ENCODE measurements at regions not wholly inside any gene's neighbourhood (a gene's known extent, or its start where the extent isn't known, plus 50 kb on each side); places are given as distances from the start of the nearest gene placed in this dataset.

- DNase-seq (ENCODE audit: low read depth), result no peak
Observed at GRCh38 chr2:42954227-42954962, 162.0 kb upstream of the HAAO start.

DNA sequence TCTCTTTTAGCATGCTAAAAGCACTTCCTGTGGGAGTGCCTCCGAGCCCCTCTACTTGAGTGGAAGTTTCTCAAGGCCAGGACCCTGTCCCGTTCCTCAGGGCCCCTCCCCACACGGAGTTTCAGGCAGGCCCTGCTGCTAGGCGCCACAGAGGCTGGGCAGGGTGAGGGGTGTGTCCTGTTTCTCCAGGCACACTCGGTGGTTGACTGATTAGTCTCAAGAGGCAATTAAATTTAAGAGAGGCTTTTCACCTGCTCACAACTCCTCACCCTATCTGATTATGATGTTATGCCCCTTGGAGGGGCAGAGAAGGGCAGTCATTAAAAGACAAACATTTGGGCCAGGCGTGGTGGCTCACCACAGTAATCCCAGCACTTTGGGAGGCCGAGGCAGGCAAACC lies 160.8 kb upstream of the HAAO start:
- DNase-seq (ENCODE audit: low read depth), result no peak

- DNase-seq (ENCODE audit: low read depth), result no peak
Observed at GRCh38 chr2:42951263-42951938, 159.0 kb upstream of the HAAO start.

DNA sequence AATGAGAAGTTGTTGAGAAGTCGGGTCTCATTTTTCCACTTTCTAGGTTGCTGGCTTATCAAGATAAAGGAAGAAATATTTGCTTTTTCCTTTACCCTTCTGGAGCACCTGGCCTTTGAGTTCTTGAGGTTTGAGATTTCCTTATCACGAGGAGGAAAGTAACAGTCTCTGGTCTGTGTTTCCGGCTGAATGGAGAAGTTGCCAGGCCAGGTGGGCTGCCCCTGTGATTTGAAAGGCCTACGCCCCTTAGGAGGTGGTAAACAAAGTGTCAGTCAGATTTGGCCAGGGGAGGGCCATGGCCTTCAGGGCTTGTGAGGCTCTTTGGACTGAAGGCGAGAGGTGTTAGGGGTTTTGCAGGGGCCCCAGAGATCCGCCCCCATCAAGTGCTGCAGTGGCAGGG lies 156.7 kb upstream of the HAAO start:
- DNase-seq (ENCODE audit: low read depth), result no peak

GRCh38 chr2:42947809-42948600 lies 155.6 kb upstream of the HAAO start:
- no peak for DNase-seq (ENCODE audit: low read depth)

DNA sequence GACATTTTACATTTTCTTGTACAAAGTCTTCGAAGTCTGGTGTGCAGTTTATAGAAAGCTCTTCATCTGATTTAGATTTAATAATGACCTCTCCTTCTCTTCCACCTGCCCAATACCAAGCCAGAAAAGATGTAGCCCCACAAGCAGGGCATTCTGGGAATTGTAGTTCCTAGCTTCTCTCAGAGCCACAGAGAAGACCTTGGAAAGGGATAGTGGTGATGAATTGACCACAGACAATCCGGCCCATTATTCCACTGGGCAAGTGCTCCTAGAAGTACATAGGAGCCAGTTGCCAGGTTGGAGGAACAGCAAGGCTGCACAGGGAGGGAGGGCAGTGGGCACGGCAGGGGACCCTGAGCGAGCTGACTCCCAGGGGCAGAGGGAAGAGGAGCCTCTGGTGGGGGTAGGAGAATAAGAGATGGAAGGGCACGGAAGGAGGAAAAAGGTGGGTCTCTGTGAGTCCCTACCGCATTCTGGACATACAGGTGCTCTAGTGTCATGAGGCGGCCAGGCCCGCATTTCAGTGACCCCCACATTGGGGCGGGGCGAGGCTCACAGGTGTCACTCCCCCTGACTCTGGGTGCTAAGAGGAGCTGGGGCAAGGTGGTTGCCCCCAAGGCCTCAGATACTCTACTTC lies 152.5 kb upstream of the HAAO start:
- DNase-seq (ENCODE audit: low read depth), result no peak

GRCh38 chr2:42942990-42943493 lies 150.7 kb upstream of the HAAO start:
- DNase-seq (ENCODE audit: low read depth), result no peak

DNA sequence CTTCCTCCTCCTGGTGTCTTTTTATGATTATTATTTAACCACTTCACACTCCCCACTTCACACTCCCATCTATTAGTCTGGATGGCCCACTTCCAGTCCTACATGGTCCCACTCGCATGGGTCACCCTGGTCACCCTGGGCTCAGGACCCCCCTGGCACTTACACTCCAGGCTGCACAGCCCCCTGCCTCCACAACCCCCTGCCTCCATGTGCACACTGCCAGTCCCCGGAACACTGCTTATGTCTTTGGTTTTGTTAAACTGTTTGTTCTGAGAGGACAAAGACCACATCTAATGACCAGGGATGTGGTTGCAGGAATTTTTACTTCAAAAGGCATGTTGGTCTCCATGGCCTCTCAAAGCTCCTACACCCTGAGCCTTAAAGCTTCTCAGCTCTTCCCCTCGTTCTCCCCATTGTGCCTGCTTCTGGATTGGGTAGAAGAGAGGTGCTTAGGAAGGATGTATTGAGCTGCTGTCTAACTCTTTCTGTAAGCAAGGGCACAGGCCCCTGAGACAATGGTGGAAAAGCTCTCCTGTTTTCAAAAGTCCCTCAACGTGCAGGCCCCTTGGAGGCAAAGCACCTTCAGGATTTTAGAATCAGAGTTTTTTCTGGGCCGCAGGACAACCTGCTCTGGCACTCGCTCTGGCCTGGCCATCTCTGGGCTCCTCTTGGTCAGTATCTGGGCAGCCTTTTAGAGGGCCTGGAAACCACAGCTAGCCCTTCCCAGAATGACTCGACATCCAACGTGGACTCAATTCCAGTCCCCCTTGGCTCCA lies 150.0 kb upstream of the HAAO start:
- DNase-seq (ENCODE audit: low read depth), result no peak

DNA sequence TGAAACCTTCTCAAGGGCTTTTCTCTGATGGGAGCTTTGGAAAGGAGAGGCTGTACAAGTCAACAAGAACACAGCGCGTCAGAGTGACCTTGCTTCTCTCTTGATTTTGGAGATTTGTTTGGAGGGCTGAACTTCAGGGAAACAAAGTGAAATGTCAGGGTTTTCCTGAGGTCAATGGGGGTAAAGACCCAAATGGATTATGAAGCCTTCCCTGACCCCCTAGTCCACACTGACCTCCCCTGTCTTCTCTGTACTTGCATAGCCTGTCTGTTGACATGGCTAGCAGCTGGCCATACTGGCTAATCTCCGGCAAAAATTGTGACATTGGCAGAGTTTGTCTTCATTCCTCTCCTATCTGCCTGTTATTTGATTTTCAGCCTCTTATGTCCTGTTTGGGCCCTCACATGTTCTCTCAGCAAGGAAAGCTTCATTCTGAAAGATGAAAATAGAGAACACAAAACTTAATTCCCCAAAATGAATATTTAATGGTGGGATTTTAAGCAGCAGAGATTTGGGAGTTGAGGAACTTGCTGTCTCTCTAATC lies 149.3 kb upstream of the HAAO start:
- no peak for DNase-seq (ENCODE audit: low read depth)

DNA sequence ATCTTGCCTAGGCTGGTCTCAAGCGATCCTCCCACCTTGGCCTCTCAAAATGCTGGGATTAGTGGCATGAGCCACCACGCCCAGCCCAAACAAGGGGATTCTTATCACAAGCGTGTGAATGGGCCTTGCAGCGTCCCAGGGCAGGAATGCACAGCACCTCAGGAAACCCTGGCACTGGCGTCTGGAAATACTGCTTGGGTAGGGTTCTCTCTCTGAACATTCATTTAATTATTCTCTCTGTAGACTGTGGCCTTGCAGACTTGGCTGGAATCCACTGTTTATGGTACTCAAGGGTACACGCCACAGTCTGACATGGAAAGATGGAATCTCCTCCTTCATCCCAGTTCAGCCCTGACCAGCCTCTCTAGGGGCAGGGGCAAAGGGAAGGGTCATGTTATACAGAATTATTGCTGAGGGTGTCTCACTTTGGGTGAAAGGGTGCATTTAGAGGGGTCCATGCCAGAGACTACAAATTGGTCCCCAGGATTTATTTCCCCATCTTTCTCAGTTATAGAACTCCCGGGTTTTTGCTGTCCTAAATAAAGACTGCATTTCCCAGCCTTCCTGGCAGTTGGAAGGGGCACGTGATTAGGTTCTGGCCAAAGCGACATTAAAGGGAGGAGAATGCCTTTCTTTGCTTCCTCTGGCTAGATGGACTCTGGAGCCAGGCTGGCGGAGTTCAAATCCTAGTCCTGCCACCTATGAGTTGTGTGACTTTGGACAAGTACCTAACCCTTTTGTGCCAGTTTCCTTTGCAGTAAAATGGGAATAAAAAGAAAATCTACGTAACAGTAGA lies 147.2 kb upstream of the HAAO start:
- DNase-seq (ENCODE audit: low read depth), result no peak

DNA sequence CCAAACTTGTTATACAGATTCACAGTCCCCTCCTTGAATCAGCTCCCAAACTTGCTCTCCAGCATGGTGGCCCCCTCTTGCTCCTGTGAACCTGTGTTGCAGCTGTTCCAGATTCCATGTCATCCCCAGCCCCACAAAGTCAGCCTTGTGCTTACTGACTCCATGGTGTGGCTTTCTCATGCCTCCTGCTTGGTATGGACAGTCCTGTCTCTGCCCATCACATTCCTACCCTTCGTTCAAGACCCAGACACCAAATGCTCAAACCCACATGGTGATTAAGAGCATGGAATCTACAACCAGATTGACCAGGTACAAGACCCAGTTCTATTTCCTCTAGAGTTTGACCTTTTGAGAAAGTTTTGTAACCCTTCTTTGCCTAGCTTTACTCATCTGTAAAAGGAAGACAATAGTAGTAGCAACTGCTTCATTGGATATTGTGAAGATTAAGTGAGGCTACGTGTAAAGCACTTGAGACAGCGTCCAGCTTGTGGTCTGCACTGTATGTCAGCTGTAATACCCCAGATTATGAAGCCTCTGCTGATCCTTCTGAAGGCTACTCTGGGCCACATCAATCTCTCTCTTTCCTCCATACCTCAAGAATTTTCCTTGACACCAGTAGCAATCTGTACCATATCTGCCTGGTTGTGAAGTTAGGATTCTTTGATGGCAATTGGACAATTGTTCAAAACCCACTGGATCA lies 146.4 kb upstream of the HAAO start:
- no peak for DNase-seq (ENCODE audit: low read depth)

- no peak for DNase-seq (ENCODE audit: low read depth)
Observed at GRCh38 chr2:42937171-42937875, 144.9 kb upstream of the HAAO start.

GRCh38 chr2:42935692-42936671 lies 143.6 kb upstream of the HAAO start:
- no peak for DNase-seq (ENCODE audit: low read depth)

DNA sequence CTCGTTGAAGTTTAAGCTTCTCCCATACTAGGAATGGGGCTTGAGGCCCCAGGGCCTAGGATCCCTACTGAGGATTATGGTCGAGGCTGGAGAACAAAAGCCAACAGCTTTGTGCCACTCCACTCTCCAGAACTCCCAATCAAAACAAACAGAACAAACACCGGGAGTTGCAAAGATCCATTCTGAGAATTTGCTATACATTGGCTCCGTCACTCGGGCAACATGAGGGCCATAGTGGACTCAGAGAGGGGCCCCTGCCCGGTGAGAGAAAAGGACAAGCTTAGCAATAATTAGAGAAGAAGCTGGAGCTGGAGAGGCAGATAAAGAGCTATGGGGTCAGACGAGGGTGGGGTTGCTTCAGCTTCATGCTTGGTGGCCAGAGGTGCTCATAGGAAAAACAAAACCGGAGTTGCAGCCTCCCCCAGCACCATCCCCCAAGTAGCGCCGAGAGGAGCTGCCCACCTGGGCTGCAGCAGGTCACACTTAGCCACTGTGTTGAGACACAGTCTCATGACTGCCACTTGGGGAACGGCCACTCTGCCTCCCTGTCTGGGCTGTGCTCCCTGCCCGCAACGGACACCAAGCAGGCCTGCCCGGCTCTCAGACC lies 142.3 kb upstream of the HAAO start:
- DNase-seq (ENCODE audit: low read depth), result no peak

DNA sequence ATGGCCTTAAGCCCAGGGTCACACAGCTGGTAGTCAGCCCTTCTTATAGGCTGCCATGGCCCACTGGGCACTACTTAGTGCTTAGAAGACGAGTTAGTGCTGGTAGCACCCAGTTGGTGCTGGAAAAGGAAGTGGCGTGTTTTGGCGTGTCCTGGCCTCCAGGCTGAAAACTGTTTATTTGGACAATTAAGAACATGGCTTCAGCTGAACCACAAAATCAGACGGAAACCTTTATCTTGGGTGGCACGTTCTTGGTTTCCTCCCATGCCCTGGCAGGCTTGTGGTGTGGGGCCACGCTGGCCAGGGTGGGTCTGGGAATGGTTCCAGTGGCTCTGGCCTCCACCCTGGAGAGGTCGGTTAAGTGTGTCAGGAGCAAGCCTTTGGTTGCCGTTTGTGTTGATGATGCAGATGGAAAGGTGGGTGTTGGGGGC lies 141.5 kb upstream of the HAAO start:
- no peak for DNase-seq (ENCODE audit: low read depth)

- DNase-seq (ENCODE audit: low read depth), result no peak
Observed at GRCh38 chr2:42932271-42933151, 140.1 kb upstream of the HAAO start.
